HL-60 (cell line): ENCODE measurements at regions not wholly inside any gene's neighbourhood (a gene's known extent, or its start where the extent isn't known, plus 50 kb on each side); places are given as distances from the start of the nearest gene placed in this dataset.

ENCODE experiments used
- GABPA ChIP-seq: IDR thresholded peaks from 2 replicates; pipeline ENCODE4 v1.6.1; 2012; ENCODE audit warnings: low read depth
- REST ChIP-seq: IDR thresholded peaks from 2 replicates; pipeline ENCODE4 v1.6.1; 2012; ENCODE audit warnings: low read depth; ENCODE audit not compliant: insufficient replicate concordance
- TF ChIP-seq, protein P1 (sequence below): IDR thresholded peaks from one replicate; pipeline ENCODE4 v1.5.1; 2011; ENCODE audit warnings: low read length, control low read depth, inconsistent platforms; ENCODE audit not compliant: insufficient read depth

GRCh38 chr13:108495646-108496361 lies 133.6 kb upstream of the MYO16 start:
- TF ChIP-seq, protein P1, sequence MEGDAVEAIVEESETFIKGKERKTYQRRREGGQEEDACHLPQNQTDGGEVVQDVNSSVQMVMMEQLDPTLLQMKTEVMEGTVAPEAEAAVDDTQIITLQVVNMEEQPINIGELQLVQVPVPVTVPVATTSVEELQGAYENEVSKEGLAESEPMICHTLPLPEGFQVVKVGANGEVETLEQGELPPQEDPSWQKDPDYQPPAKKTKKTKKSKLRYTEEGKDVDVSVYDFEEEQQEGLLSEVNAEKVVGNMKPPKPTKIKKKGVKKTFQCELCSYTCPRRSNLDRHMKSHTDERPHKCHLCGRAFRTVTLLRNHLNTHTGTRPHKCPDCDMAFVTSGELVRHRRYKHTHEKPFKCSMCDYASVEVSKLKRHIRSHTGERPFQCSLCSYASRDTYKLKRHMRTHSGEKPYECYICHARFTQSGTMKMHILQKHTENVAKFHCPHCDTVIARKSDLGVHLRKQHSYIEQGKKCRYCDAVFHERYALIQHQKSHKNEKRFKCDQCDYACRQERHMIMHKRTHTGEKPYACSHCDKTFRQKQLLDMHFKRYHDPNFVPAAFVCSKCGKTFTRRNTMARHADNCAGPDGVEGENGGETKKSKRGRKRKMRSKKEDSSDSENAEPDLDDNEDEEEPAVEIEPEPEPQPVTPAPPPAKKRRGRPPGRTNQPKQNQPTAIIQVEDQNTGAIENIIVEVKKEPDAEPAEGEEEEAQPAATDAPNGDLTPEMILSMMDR: no peak
- TF ChIP-seq REST (no peak), GABPA (no peak)
